ENCODE measurements at regions not wholly inside any gene's neighbourhood (a gene's known extent, or its start where the extent isn't known, plus 50 kb on each side); places are given as distances from the start of the nearest gene placed in this dataset.

GRCh38 chr16:77569406-77569805 lies 134.6 kb upstream of the ADAMTS18 start:
- TF ChIP-seq EZH2 (IDR thresholded peaks at IDR 0.05; ENCODE audit: borderline replicate concordance, low read length): no peak
- no peak for TF ChIP-seq CTCF (IDR thresholded peaks at IDR 0.05; ENCODE audit: low read length)
- no peaks in the 10 kb centered on the region for H3K27me3 ChIP-seq (ENCODE audit: insufficient read depth, low read length)
- no peaks in the 10 kb centered on the region for H3K79me2 ChIP-seq (ENCODE audit: insufficient read depth, low read length)
- no peak overlapping the region for H3K27ac ChIP-seq (ENCODE audit: low read depth, low read length, poor library complexity, severe bottlenecking)
- no peaks in the 10 kb centered on the region for H3F3A ChIP-seq (ENCODE audit: insufficient read depth, low read length)
- no peaks in the 10 kb centered on the region for H3K9me2 ChIP-seq (ENCODE audit: low read depth, low read length)
- H3K9ac ChIP-seq (ENCODE audit: low read length): no peak overlapping the region
- H3K9me3 ChIP-seq (ENCODE audit: low read length): no peaks in the 10 kb centered on the region
- no peak overlapping the region for H3K4me3 ChIP-seq (ENCODE audit: low read depth, low read length, poor library complexity, severe bottlenecking)
- no peaks in the 10 kb centered on the region for H4K20me1 ChIP-seq (ENCODE audit: insufficient read depth, low read length)
- no peak overlapping the region for H3K4me2 ChIP-seq (ENCODE audit: low read length)
- no peak overlapping the region for H2AFZ ChIP-seq (ENCODE audit: low read length)
- no peaks in the 10 kb centered on the region for H3K36me3 ChIP-seq (ENCODE audit: insufficient read depth, low read length)
- H3K4me1 ChIP-seq (ENCODE audit: insufficient read depth, low read length, severe bottlenecking): no peaks in the 10 kb centered on the region

- no peak overlapping the region for H3K4me3 ChIP-seq (ENCODE audit: low read depth, low read length, poor library complexity, severe bottlenecking)
- H3K79me2 ChIP-seq (ENCODE audit: insufficient read depth, low read length): no peaks in the 10 kb centered on the region
- H3K4me1 ChIP-seq (ENCODE audit: insufficient read depth, low read length, severe bottlenecking): no peaks in the 10 kb centered on the region
- H2AFZ ChIP-seq (ENCODE audit: low read length): no peak overlapping the region
- H3K9me2 ChIP-seq (ENCODE audit: low read depth, low read length): no peaks in the 10 kb centered on the region
- no peaks in the 10 kb centered on the region for H3K27me3 ChIP-seq (ENCODE audit: insufficient read depth, low read length)
- no peak overlapping the region for H3K9ac ChIP-seq (ENCODE audit: low read length)
- no peaks in the 10 kb centered on the region for H3K36me3 ChIP-seq (ENCODE audit: insufficient read depth, low read length)
- H3F3A ChIP-seq (ENCODE audit: insufficient read depth, low read length): no peaks in the 10 kb centered on the region
- no peak overlapping the region for H3K27ac ChIP-seq (ENCODE audit: low read depth, low read length, poor library complexity, severe bottlenecking)
- H3K9me3 ChIP-seq (ENCODE audit: low read length): no peaks in the 10 kb centered on the region
- no peak overlapping the region for H3K4me2 ChIP-seq (ENCODE audit: low read length)
- no peaks in the 10 kb centered on the region for H4K20me1 ChIP-seq (ENCODE audit: insufficient read depth, low read length)
- TF ChIP-seq CTCF (IDR thresholded peaks at IDR 0.05; ENCODE audit: low read length): no peak
- TF ChIP-seq EZH2 (IDR thresholded peaks at IDR 0.05; ENCODE audit: borderline replicate concordance, low read length): no peak
Observed at GRCh38 chr16:77570574-77570973, 135.7 kb upstream of the ADAMTS18 start.

- Histone ChIP-seq H3K9me3 (ENCODE audit: low read length) (no peaks in the 10 kb centered on the region), H3F3A (ENCODE audit: insufficient read depth, low read length) (no peaks in the 10 kb centered on the region), H3K9me2 (ENCODE audit: low read depth, low read length) (no peaks in the 10 kb centered on the region), H3K79me2 (ENCODE audit: insufficient read depth, low read length) (no peaks in the 10 kb centered on the region), H3K27me3 (ENCODE audit: insufficient read depth, low read length) (no peaks in the 10 kb centered on the region), H3K4me1 (ENCODE audit: insufficient read depth, low read length, severe bottlenecking) (no peaks in the 10 kb centered on the region), H3K27ac (ENCODE audit: low read depth, low read length, poor library complexity, severe bottlenecking) (no peak overlapping the region), H3K9ac (ENCODE audit: low read length) (no peak overlapping the region), H3K36me3 (ENCODE audit: insufficient read depth, low read length) (no peaks in the 10 kb centered on the region), H2AFZ (ENCODE audit: low read length) (no peak overlapping the region), H3K4me2 (ENCODE audit: low read length) (no peak overlapping the region), H3K4me3 (ENCODE audit: low read depth, low read length, poor library complexity, severe bottlenecking) (no peak overlapping the region), H4K20me1 (ENCODE audit: insufficient read depth, low read length) (no peaks in the 10 kb centered on the region)
- no peak for TF ChIP-seq CTCF (IDR thresholded peaks at IDR 0.05; ENCODE audit: low read length)
- no peak for TF ChIP-seq EZH2 (IDR thresholded peaks at IDR 0.05; ENCODE audit: borderline replicate concordance, low read length)
Observed at GRCh38 chr16:77571115-77571862, 136.5 kb upstream of the ADAMTS18 start.
